BJ (cell line): ENCODE measurements at regions not wholly inside any gene's neighbourhood (a gene's known extent, or its start where the extent isn't known, plus 50 kb on each side); places are given as distances from the start of the nearest gene placed in this dataset.
"Not testable (repeated sequence)": the region's sequence is repeated elsewhere in the genome, so short reads cannot be mapped to it uniquely, and the experiment has no call there.

Experiments used
- CTCF ChIA-PET: fragments of 350-600 bp; formaldehyde crosslinking; extraction: SDS; loops from one replicate; lab custom pipeline; 2021; ENCODE audit warnings: antibody characterized with exemption, inconsistent platforms; lab: Yijun Ruan, JAX
- POLR2A ChIA-PET: fragments of 300-600 bp; sonication (Branson Sonifier 250); formaldehyde crosslinking; extraction: SDS; loops from one replicate; lab custom pipeline; 2021; ENCODE audit warnings: antibody characterized with exemption; lab: Charles Lee
- DNase-seq: peaks from one replicate; pipeline ENCODE4 v3.0.0-alpha.2; 2011; ENCODE audit warnings: low read depth
- H3K27me3 ChIP-seq: 2 replicates; pipeline ENCODE4 v1.6.0; 2011; ENCODE audit warnings: low read length; ENCODE audit not compliant: control insufficient read depth, insufficient read depth
- H3K36me3 ChIP-seq: 2 replicates; pipeline ENCODE4 v1.5.1; 2011; ENCODE audit warnings: low read length; ENCODE audit not compliant: control insufficient read depth, insufficient read depth
- H3K4me3 ChIP-seq: 2 replicates; pipeline ENCODE4 v1.5.1; 2011; ENCODE audit warnings: low read depth, mild to moderate bottlenecking, control low read depth, low read length

DNA sequence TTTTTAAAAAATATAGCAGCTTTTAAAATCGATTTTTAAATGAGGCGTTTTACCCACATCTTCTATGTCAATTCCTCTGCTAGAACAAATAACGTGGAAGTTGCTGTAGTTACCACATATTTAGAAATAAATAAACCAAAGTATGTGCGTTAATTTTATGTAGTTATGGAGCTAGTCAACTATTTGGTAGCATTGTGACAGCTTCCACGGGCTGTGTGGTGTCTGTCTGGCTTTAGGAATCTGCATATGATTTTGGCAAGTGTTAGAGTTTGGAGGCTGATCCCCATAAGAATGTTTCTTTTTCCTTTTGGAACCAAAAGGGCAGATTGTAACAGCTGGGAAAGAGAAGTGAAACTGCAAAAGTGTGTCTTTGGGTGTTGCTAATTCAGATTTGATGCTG lies 59.8 kb downstream of the HSFY2 start:
- POLR2A ChIA-PET, H3K27me3 ChIP-seq, H3K4me3 ChIP-seq, DNase-seq, H3K36me3 ChIP-seq, CTCF ChIA-PET: not testable (repeated sequence)

- POLR2A ChIA-PET, H3K36me3 ChIP-seq, H3K27me3 ChIP-seq, H3K4me3 ChIP-seq, CTCF ChIA-PET, DNase-seq: not testable (repeated sequence)
These were observed 54.8 kb downstream of the HSFY2 start for GRCh38 chrY:18718714-18719113.

DNA sequence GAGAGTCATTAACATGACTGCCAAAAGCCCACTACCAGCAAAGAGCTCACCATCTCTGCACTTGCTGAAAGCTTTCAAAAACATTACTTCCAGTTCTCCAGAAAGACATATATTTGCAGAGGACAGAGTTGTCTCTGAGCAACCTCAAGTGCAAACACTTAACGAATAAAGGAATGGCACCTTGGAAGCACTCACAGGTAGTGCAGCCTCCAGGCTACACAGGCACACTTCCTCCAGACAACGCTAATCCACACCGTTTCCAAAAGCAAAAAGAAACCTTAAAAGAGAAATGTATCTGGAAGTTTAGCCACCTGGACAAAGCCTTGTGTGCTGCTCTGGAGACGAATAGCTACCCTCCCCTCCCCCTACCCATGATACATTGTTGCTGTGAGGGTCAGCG lies 53.1 kb downstream of the HSFY2 start:
- CTCF ChIA-PET, H3K27me3 ChIP-seq, H3K4me3 ChIP-seq, POLR2A ChIA-PET, DNase-seq, H3K36me3 ChIP-seq: not testable (repeated sequence)
